Calu3 (cell line): ENCODE measurements at regions not wholly inside any gene's neighbourhood (a gene's known extent, or its start where the extent isn't known, plus 50 kb on each side); places are given as distances from the start of the nearest gene placed in this dataset.
"Not testable (repeated sequence)": the region's sequence is repeated elsewhere in the genome, so short reads cannot be mapped to it uniquely, and the experiment has no call there.

Experiments used
- BruUV-seq: library from RNA; stranded (reverse); fragments of 400-500 nt; replicated peaks from 2 replicates; lab custom pipeline; 2021; lab: Mats Ljungman, UMichigan
- CTCF ChIA-PET: fragments of 300-600 bp; sonication (Branson Sonifier 250); formaldehyde crosslinking; loops from one replicate; lab custom pipeline; 2022; ENCODE audit warnings: antibody characterized with exemption; lab: Charles Lee
- DNase-seq: peaks from one replicate; pipeline ENCODE4 v3.0.0; 2022
- H3K27ac Mint-ChIP-seq: one replicate; pipeline ENCODE4 v1.8.0; 2022; ENCODE audit warnings: mixed read lengths; ENCODE audit not compliant: unreplicated experiment
- H3K27me3 Mint-ChIP-seq: one replicate; pipeline ENCODE4 v1.8.0; 2022; ENCODE audit warnings: mixed read lengths; ENCODE audit not compliant: unreplicated experiment
- H3K36me3 Mint-ChIP-seq: one replicate; pipeline ENCODE4 v1.8.0; 2022; ENCODE audit warnings: mild to moderate bottlenecking, moderate library complexity, mixed read lengths; ENCODE audit not compliant: insufficient read depth, unreplicated experiment
- H3K4me1 Mint-ChIP-seq: one replicate; pipeline ENCODE4 v1.8.0; 2022; ENCODE audit warnings: mild to moderate bottlenecking, low read depth, mixed read lengths; ENCODE audit not compliant: unreplicated experiment
- H3K4me3 Mint-ChIP-seq: one replicate; pipeline ENCODE4 v1.8.0; 2022; ENCODE audit warnings: mild to moderate bottlenecking, low read depth, moderate library complexity, mixed read lengths; ENCODE audit not compliant: unreplicated experiment
- H3K9me3 Mint-ChIP-seq: one replicate; pipeline ENCODE4 v1.8.0; 2022; ENCODE audit warnings: low read depth, mixed read lengths; ENCODE audit not compliant: unreplicated experiment
- CTCF ChIP-seq: fragments of 200-600 bp; IDR thresholded peaks from one replicate; pipeline ENCODE4 v1.8.0; 2022; ENCODE audit warnings: antibody characterized with exemption; ENCODE audit not compliant: unreplicated experiment
- intact Hi-C: fragments of 100-400 bp; cut with micrococcal nuclease; formaldehyde crosslinking; loops from one replicate; pipeline ENCODE4 v1.10.0; 2022; ENCODE audit not compliant: unreplicated experiment

DNA sequence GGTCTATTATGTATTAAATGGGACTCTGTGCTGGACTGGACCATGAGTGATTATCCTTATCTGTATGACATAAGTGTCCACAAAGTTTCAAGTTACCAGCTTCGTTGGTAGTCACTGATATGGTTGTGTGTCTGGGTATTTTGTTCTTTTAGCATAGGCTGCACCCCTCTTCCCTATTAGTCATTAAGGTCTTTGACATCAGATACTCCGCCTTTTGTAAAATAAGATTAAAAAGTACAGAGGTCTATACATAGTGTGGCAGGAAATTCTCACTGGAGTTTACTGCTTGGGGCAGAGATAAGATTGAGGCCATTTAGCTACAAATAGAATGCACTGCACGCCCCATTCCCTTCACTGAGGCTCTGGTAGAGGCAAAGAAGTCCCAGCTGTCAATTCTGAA, 99.4 kb downstream of the TMEM215 start:
- Mint-ChIP-seq H3K27ac (no peak overlapping the region), H3K4me1 (no peaks in the 10 kb centered on the region), H3K4me3 (no peak overlapping the region), H3K27me3 (no peaks in the 10 kb centered on the region), H3K9me3 (no peaks in the 10 kb centered on the region), H3K36me3 (no peaks in the 10 kb centered on the region)
- no TSS peak for BruUV-seq
- no peak for TF ChIP-seq CTCF
- DNase-seq: no peak
- intact Hi-C loops: no loop called here
- CTCF ChIA-PET: no interaction called here

DNA sequence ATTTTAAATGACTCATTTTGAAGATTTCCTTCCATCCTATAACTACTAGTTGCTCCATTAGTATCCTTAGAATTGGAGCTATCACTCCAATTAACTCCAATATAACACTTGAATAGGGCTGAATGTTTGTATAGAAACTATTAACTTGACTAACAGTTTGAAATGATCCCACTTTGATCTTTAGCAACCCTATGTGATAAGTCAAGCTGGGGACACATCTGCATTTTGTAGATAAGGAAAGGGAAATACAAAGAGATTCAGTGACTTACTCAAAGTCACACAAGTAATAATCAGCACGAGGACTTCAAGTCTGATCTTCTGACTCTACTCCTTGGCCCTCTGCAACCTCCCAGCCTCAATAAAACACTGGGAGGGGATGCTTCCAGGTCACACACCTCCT, 101.1 kb downstream of the TMEM215 start:
- no peaks in the 10 kb centered on the region for H3K36me3 Mint-ChIP-seq
- no TSS peak for BruUV-seq
- H3K4me1 Mint-ChIP-seq: no peaks in the 10 kb centered on the region
- H3K27me3 Mint-ChIP-seq: no peaks in the 10 kb centered on the region
- CTCF ChIA-PET: no interaction called here
- TF ChIP-seq CTCF: no peak
- intact Hi-C loops: no loop called here
- H3K9me3 Mint-ChIP-seq: no peaks in the 10 kb centered on the region
- DNase-seq: no peak
- H3K4me3 Mint-ChIP-seq: no peak overlapping the region
- no peak overlapping the region for H3K27ac Mint-ChIP-seq

DNA sequence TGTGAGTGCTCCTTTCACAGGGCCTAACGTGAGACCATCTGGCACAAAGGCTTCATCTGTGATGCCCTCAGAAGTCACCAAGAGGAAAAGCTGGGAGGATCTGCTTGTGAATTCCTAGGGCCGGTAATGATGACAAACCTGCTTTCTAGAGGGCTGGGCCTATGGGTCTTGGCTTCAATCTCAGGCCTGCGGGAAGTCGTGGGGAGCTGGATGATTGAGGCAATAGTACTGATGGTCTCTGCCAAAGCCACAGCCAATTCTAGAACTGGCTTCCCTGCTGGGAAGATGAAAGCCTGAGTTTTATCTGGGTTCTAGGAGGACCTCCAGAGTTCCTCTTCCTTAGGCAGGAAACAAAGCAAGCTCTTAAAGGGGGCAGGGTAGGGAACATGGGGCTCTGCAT, 102.7 kb downstream of the TMEM215 start:
- Mint-ChIP-seq H3K4me1 (no peaks in the 10 kb centered on the region), H3K27ac (no peak overlapping the region), H3K36me3 (no peaks in the 10 kb centered on the region), H3K4me3 (no peak overlapping the region), H3K9me3 (no peaks in the 10 kb centered on the region), H3K27me3 (no peaks in the 10 kb centered on the region)
- no TSS peak for BruUV-seq
- CTCF ChIA-PET: no interaction called here
- intact Hi-C loops: no loop called here
- TF ChIP-seq CTCF: no peak
- no peak for DNase-seq

DNA sequence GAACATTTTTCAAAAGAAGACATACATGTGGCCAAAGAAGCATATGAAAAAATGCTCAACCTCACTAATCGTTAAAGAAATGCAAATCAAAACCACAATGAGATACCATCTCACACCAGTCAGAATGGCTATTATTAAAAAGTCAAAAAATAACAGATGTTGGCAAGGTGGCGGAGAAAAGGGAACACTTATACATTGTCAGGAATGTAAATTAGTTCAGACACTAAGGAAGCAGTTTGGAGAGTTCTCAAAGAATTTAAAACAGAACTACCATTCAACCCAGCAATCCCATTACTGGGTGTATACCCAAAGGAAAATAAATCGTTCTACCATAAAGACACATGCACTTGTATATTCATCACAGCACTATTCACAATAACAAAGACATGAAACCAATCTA, 106.9 kb downstream of the APTX start:
- H3K9me3 Mint-ChIP-seq, H3K4me3 Mint-ChIP-seq, CTCF ChIA-PET, H3K27ac Mint-ChIP-seq, H3K4me1 Mint-ChIP-seq, H3K36me3 Mint-ChIP-seq, intact Hi-C loops, DNase-seq, BruUV-seq: not testable (repeated sequence)
- peaks cover 17% of the 10 kb centered on the region for H3K27me3 Mint-ChIP-seq

- CTCF ChIA-PET: no interaction called here
- Mint-ChIP-seq H3K9me3 (no peaks in the 10 kb centered on the region), H3K4me1 (no peaks in the 10 kb centered on the region), H3K27ac (no peak overlapping the region), H3K36me3 (no peaks in the 10 kb centered on the region), H3K4me3 (no peak overlapping the region), H3K27me3 (peaks cover 29% of the 10 kb centered on the region)
- no peak for TF ChIP-seq CTCF
- BruUV-seq: no TSS peak
- DNase-seq: no peak
- intact Hi-C loops: no loop called here
These were observed 102.2 kb downstream of the APTX start for GRCh38 chr9:32899181-32899580.
